DOHH2 (cell line): ENCODE measurements at regions not wholly inside any gene's neighbourhood (a gene's known extent, or its start where the extent isn't known, plus 50 kb on each side); places are given as distances from the start of the nearest gene placed in this dataset.

Experiments
- H3F3A ChIP-seq: fragments of 200-600 bp; sonication (generic), shearing (Covaris generic); 2 replicates; pipeline ENCODE4 v1.6.0; 2016; ENCODE audit warnings: antibody characterized with exemption, mild to moderate bottlenecking; ENCODE audit not compliant: control insufficient read depth, insufficient read depth
- H3K27ac ChIP-seq: fragments of 200-600 bp; sonication (generic); 2 replicates; pipeline ENCODE4 v1.5.1; 2014; ENCODE audit warnings: low read depth, mild to moderate bottlenecking, low read length, moderate library complexity
- H3K27me3 ChIP-seq: fragments of 200-600 bp; sonication (generic); 2 replicates; pipeline ENCODE4 v1.6.1; 2014; ENCODE audit warnings: mild to moderate bottlenecking, low read length, mixed read lengths; ENCODE audit not compliant: control insufficient read depth
- H3K36me3 ChIP-seq: fragments of 200-600 bp; sonication (generic); 2 replicates; pipeline ENCODE4 v1.6.1; 2014; ENCODE audit warnings: mild to moderate bottlenecking, low read length, moderate library complexity, mixed read lengths; ENCODE audit not compliant: control insufficient read depth
- H3K4me1 ChIP-seq: fragments of 200-600 bp; sonication (generic); 2 replicates; pipeline ENCODE4 v1.6.1; 2014; ENCODE audit warnings: mild to moderate bottlenecking, low read length, mixed read lengths; ENCODE audit not compliant: control insufficient read depth
- H3K4me2 ChIP-seq: fragments of 200-600 bp; sonication (generic); 2 replicates; pipeline ENCODE4 v1.6.0; 2014; ENCODE audit warnings: mild to moderate bottlenecking, low read length, moderate library complexity
- H3K4me3 ChIP-seq: fragments of 200-600 bp; sonication (generic); 2 replicates; pipeline ENCODE4 v1.5.1; 2014; ENCODE audit warnings: mild to moderate bottlenecking, low read length, mixed read lengths
- H3K79me2 ChIP-seq: fragments of 200-600 bp; sonication (generic); 2 replicates; pipeline ENCODE4 v1.6.1; 2014; ENCODE audit warnings: mild to moderate bottlenecking, low read length, mixed read lengths; ENCODE audit not compliant: control insufficient read depth
- H3K9me2 ChIP-seq: fragments of 200-600 bp; sonication (generic); replicated peaks from 2 replicates; pipeline ENCODE4 v1.6.1; 2014; ENCODE audit warnings: mild to moderate bottlenecking, low read length, mixed read lengths; ENCODE audit not compliant: control insufficient read depth
- H3K9me3 ChIP-seq: fragments of 200-600 bp; sonication (generic); 2 replicates; pipeline ENCODE4 v1.6.1; 2014; ENCODE audit warnings: antibody characterized with exemption, low read length, mixed read lengths; ENCODE audit not compliant: control insufficient read depth, insufficient read depth
- H4K20me1 ChIP-seq: fragments of 200-600 bp; sonication (generic); 2 replicates; pipeline ENCODE4 v1.6.0; 2014; ENCODE audit warnings: low read depth, mild to moderate bottlenecking, antibody characterized with exemption, low read length, moderate library complexity; ENCODE audit not compliant: control insufficient read depth, insufficient read depth
- CTCF ChIP-seq: fragments of 200-600 bp; sonication (generic); IDR thresholded peaks from one replicate; pipeline ENCODE4 v1.5.1; 2014; ENCODE audit warnings: antibody characterized with exemption, mild to moderate bottlenecking, low read depth, low read length; ENCODE audit not compliant: poor library complexity, severe bottlenecking
- EZH2phosphoT487 ChIP-seq: fragments of 200-600 bp; sonication (generic); IDR thresholded peaks from 2 replicates; pipeline ENCODE4 v1.6.1; 2017; ENCODE audit warnings: borderline replicate concordance, mild to moderate bottlenecking, antibody characterized with exemption, low read length, moderate library complexity, mixed read lengths

- Histone ChIP-seq H3K27me3 (peaks cover 2% of the 10 kb centered on the region; the same call in 1 of the 2 replicates), H3K9me2 (no peaks in the 10 kb centered on the region), H3K4me3 (no peak overlapping the region), H3K4me2 (no peak overlapping the region), H3K27ac (no peak overlapping the region), H3K4me1 (no peaks in the 10 kb centered on the region), H3K9me3 (no peaks in the 10 kb centered on the region), H3K79me2 (no peaks in the 10 kb centered on the region), H4K20me1 (no peaks in the 10 kb centered on the region), H3K36me3 (no peaks in the 10 kb centered on the region), H3F3A (no peaks in the 10 kb centered on the region)
- TF ChIP-seq CTCF: no peak
- no peak for TF ChIP-seq EZH2phosphoT487
Measured at GRCh38 chr13:46498650-46499049, 54.3 kb upstream of the LRCH1 start.

GRCh38 chr13:46496086-46496485 lies 56.9 kb upstream of the LRCH1 start:
- H3K36me3 ChIP-seq: no peaks in the 10 kb centered on the region
- H3K27ac ChIP-seq: no peak overlapping the region
- H3K27me3 ChIP-seq: no peaks in the 10 kb centered on the region
- no peaks in the 10 kb centered on the region for H3K9me3 ChIP-seq
- H4K20me1 ChIP-seq: no peaks in the 10 kb centered on the region
- H3K4me3 ChIP-seq: no peak overlapping the region
- H3K4me1 ChIP-seq: no peaks in the 10 kb centered on the region
- no peak overlapping the region for H3K4me2 ChIP-seq
- no peaks in the 10 kb centered on the region for H3F3A ChIP-seq
- no peak for TF ChIP-seq CTCF
- no peak for TF ChIP-seq EZH2phosphoT487
- no peaks in the 10 kb centered on the region for H3K9me2 ChIP-seq
- H3K79me2 ChIP-seq: no peaks in the 10 kb centered on the region

GRCh38 chr13:46495651-46496050 lies 57.3 kb upstream of the LRCH1 start:
- Histone ChIP-seq H3K4me3 (no peak overlapping the region), H3K4me1 (no peaks in the 10 kb centered on the region), H3K9me2 (no peaks in the 10 kb centered on the region), H3K9me3 (no peaks in the 10 kb centered on the region), H3K27ac (no peak overlapping the region), H3K79me2 (no peaks in the 10 kb centered on the region), H4K20me1 (no peaks in the 10 kb centered on the region), H3K27me3 (no peaks in the 10 kb centered on the region), H3K4me2 (no peak overlapping the region), H3K36me3 (no peaks in the 10 kb centered on the region), H3F3A (no peaks in the 10 kb centered on the region)
- TF ChIP-seq CTCF (no peak), EZH2phosphoT487 (no peak)

GRCh38 chr13:46495066-46495465 lies 57.9 kb upstream of the LRCH1 start:
- no peaks in the 10 kb centered on the region for H3K4me1 ChIP-seq

More at GRCh38 chr13:46495066-46495465, 57.9 kb upstream of the LRCH1 start:
- H3K4me2 ChIP-seq: no peak overlapping the region
- H3K27ac ChIP-seq: no peak overlapping the region
- H3K36me3 ChIP-seq: no peaks in the 10 kb centered on the region
- no peaks in the 10 kb centered on the region for H3K9me3 ChIP-seq
- TF ChIP-seq CTCF: no peak
- no peak for TF ChIP-seq EZH2phosphoT487
- no peaks in the 10 kb centered on the region for H4K20me1 ChIP-seq
- no peaks in the 10 kb centered on the region for H3K79me2 ChIP-seq
- H3K4me3 ChIP-seq: no peak overlapping the region
- no peaks in the 10 kb centered on the region for H3F3A ChIP-seq
- no peaks in the 10 kb centered on the region for H3K27me3 ChIP-seq
- H3K9me2 ChIP-seq: no peaks in the 10 kb centered on the region
